ENCODE measurements at regions not wholly inside any gene's neighbourhood (a gene's known extent, or its start where the extent isn't known, plus 50 kb on each side); places are given as distances from the start of the nearest gene placed in this dataset.

DNA sequence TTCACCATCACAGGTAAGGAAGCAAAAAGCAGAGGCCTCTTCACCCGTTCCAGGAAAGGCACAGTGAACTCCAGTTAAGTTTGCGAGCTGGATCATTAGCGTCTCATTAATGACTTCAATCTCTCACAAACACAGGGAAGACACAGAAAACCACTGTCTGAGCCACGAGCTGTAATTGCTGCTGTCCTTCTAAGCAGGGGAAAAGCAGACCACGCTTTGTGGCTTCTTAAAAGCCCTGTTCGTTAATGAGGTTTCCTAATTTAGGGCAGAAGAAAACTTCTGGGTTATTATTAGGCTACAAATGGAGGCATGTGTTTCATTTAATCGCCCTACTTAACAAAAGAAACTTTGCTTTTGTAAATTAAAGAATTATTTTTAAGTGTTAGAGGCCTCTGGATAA lies 50.6 kb upstream of the FAM174B start:
- no peak for TF ChIP-seq POLR2A (IDR thresholded peaks at IDR 0.05)
- TF ChIP-seq, protein P1, sequence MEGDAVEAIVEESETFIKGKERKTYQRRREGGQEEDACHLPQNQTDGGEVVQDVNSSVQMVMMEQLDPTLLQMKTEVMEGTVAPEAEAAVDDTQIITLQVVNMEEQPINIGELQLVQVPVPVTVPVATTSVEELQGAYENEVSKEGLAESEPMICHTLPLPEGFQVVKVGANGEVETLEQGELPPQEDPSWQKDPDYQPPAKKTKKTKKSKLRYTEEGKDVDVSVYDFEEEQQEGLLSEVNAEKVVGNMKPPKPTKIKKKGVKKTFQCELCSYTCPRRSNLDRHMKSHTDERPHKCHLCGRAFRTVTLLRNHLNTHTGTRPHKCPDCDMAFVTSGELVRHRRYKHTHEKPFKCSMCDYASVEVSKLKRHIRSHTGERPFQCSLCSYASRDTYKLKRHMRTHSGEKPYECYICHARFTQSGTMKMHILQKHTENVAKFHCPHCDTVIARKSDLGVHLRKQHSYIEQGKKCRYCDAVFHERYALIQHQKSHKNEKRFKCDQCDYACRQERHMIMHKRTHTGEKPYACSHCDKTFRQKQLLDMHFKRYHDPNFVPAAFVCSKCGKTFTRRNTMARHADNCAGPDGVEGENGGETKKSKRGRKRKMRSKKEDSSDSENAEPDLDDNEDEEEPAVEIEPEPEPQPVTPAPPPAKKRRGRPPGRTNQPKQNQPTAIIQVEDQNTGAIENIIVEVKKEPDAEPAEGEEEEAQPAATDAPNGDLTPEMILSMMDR (IDR thresholded peaks at IDR 0.05): no peak
